Fibroblast of the conjunctiva (primary cell): ENCODE measurements at regions not wholly inside any gene's neighbourhood (a gene's known extent, or its start where the extent isn't known, plus 50 kb on each side); places are given as distances from the start of the nearest gene placed in this dataset.

ENCODE experiments used
- DNase-seq: peaks from one replicate; pipeline ENCODE4 v3.0.0-alpha.2; 2010; ENCODE audit warnings: low read depth

- no peak for DNase-seq
Measured at GRCh38 chr6:2535506-2535905, 215.2 kb downstream of the MYLK4 start.

DNA sequence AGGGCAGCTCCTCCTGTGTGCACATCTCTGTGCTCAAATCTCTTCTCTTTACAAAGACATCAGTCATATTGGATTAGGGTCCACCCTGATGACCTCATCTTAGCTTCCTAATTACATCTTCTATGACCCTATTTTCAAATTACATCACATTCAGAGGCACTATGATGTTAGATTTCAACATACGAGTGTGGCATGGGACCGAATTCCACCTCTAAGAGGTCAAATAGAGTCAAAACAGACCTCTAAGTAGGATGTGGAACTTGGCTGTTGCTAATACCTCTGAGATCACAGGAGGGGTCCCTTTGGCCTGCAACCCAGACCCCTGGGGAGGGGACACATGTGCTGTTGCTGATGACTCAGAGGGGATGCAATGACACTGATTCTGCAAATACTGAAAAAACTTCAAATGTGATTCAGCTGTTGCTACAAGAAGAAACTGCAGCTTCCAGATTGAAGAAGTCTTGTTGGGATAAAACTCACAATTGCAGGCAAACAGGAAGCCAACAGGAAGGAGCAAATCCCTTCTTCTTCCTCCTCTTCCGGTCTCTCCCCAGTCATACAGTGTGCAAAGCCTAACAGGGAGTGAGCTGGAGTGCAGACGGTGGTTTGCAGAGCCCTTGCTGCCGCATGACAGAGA is 216.2 kb downstream of the MYLK4 start:
- peak; percentile 38 for DNase-seq

- DNase-seq: peak; percentile 81
Measured at GRCh38 chr6:2531426-2532215, 219.1 kb downstream of the MYLK4 start.

- DNase-seq: no peak
Measured at GRCh38 chr6:2529211-2529719, 221.5 kb downstream of the MYLK4 start.

DNA sequence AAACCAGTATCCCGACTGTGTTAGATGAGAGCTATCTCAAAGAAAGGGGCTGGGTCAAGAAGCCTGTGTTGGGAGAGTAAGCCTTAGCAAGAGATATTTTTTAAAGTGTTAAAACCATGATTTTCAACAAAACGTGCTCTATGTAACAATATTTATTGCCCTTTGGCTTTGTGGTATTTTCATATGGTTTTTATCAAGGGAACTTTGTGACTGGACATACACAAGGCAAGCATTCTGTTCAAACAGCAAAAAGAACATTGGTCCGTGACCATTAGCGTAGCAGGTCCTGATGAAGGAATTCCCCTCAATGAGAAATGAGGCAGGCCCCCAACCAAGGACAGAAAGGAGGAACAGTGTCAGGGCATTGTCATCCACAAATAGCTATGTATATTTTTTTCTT is 222.6 kb downstream of the MYLK4 start:
- DNase-seq: no peak

DNA sequence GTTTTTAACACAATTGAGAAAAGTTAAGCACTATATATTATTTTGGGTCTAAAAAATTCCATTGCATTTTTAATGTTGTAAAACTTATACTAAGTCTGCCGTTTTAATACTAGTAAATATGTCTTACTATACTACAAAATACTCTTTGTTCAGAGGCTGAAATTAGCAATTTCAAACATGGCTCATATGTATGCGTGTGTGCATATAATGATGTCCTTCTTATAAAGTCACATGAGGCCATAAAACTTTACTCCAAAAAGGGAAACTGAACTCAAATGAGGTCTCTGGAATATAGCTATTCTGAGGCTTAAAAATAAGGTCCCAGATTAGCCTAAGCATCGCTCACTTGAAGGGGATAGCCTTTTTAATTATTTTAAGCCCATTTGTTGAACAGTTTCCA is 224.0 kb downstream of the MYLK4 start:
- DNase-seq: no peak

DNA sequence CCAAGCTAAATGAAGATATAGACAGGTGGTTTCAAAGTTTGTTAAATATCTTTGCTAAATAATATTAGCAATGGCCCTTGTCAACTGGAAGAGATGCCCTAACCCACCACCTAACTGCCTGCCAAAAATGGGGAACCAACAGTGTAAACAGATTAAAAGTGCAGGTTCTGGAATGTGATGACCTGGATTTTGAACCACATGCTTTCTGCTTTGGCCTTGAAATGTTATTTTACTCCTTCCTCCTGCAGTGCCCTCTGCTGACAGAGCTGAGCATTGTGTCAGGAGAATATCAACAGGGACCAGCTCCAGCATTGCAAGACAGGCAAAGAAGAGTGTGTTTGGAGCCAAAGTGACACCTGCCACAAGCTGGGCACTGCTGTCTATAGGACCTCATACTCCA is 226.6 kb downstream of the MYLK4 start:
- DNase-seq: no peak

DNA sequence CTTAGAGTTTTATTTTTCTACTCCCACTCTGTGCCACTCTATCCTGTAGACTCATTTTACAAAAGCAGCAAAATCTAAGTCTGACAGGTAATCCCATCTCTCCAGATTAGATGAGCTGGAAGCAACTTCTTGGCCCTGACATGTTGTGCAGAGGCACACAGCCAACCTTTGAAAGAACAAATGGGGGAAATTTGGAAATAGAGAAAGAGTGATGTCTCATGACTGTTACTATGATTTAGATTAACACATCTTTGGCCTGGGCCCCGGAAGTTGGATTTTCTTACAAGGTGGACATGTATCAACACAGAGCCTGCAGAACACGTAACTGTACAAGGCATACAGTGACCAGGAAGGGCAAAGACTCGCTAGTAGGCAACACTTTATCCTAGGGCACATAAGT is 227.7 kb downstream of the MYLK4 start:
- DNase-seq: no peak

- no peak for DNase-seq
Measured at GRCh38 chr6:2522521-2522920, 228.2 kb downstream of the MYLK4 start.

- DNase-seq: no peak
Measured at GRCh38 chr6:2517855-2518473, 232.8 kb downstream of the MYLK4 start.

- DNase-seq: no peak
Measured at GRCh38 chr6:2517401-2517800, 233.3 kb downstream of the MYLK4 start.

GRCh38 chr6:2516059-2516458 is 234.7 kb downstream of the MYLK4 start:
- no peak for DNase-seq

GRCh38 chr6:2514965-2515543 is 235.7 kb downstream of the MYLK4 start:
- DNase-seq: no peak

- DNase-seq: no peak
Measured at GRCh38 chr6:2512802-2513201, 237.9 kb downstream of the MYLK4 start.

- DNase-seq: no peak
Measured at GRCh38 chr6:2510316-2510715, 240.4 kb downstream of the MYLK4 start.

- DNase-seq: no peak
Measured at GRCh38 chr6:2509711-2510110, 241.0 kb downstream of the MYLK4 start.

- no peak for DNase-seq
Measured at GRCh38 chr6:2508071-2508470, 242.7 kb downstream of the MYLK4 start.

DNA sequence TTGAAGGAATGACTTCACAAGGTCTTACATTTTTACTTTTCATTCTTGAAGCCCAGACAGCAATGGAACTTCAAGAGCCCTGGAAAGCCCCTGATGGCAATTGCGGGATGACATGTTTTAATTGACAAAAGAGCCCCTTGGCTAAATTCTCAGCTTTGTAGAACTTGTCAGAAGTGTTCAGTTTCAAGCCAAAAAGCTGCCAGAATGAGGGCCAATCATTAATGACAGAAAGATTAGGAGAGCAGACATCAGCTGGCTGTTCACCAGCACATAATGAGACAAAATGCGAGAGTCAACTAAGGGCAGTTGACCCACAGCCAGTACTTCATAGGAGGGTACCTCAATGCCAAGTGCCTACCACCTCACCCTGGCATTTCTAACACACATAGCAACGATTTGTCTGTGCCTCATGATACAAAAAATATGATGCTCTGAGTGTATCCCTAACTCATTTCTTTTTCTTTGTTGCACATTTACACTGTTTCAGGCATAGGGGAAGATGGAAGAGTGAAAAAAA is 243.1 kb downstream of the MYLK4 start:
- DNase-seq: no peak

DNA sequence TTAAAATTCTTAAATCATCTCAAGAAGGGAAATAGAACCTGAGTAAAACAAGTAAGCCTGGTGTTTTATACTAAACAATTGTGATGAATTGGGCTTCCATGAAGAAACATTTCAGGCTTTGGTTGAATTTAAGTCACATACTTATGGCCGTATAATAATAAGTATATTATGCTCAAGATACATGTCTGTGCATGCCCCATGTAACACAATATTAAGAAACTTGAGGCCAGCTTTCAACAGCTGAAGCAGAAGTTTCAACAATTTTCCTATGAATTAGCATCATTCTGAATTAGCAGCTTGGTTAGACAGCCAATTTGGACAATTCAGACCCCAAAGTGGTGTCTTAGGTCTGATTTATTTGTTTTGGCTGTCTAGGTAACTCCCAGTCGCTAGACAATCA is 243.7 kb downstream of the MYLK4 start:
- no peak for DNase-seq

DNA sequence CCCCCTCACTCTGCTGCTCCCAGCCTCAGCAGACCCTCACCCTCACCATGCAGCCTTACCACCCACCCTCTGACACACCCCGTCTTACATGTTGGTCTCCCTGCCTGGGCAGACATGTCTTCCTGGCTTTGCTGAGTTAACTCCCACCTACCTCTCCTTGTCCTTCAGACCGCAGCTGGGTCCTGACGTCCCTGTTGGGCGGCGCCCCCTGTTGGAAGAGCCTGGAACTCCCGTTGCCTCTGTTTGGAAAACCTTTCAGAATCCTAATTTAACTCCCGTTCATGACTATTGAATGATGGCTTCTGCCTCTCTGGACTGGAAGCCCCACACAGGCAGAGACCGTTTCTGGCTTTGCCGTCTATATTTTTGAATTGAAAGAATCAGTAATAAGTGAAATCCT is 245.1 kb downstream of the MYLK4 start:
- DNase-seq: no peak

GRCh38 chr6:2504495-2505064 is 246.1 kb downstream of the MYLK4 start:
- DNase-seq: no peak

GRCh38 chr6:2503816-2504494 is 246.8 kb downstream of the MYLK4 start:
- DNase-seq: no peak
